ENCODE measurements at regions not wholly inside any gene's neighbourhood (a gene's known extent, or its start where the extent isn't known, plus 50 kb on each side); places are given as distances from the start of the nearest gene placed in this dataset.

DNA sequence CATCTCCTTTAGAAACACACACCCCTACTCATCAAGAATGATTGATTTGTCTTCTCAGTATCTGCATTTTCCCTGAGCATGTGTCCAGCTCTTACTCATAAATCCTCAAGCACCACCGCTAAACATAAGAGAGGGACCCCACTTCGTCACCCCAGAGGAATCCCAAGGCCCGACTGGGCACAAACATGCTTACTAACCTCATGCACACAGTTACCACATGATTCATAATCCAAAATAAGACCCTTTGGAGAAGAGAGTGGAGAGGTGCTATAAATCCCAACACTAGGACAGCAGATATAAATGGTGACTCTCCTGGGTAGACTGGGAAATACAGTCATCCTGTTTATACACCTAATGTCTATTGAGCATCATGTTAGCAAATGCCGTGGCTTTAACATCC, 843.2 kb upstream of the ID2 start:
- Histone ChIP-seq H3K27ac (no peak overlapping the region), H3K4me3 (no peak overlapping the region), H3K27me3 (no peaks in the 10 kb centered on the region), H3K4me1 (no peaks in the 10 kb centered on the region), H3K9me3 (no peaks in the 10 kb centered on the region), H3K36me3 (no peaks in the 10 kb centered on the region)
- TF ChIP-seq POLR2A (IDR thresholded peaks at IDR 0.05): no peak
- TF ChIP-seq, protein P1, sequence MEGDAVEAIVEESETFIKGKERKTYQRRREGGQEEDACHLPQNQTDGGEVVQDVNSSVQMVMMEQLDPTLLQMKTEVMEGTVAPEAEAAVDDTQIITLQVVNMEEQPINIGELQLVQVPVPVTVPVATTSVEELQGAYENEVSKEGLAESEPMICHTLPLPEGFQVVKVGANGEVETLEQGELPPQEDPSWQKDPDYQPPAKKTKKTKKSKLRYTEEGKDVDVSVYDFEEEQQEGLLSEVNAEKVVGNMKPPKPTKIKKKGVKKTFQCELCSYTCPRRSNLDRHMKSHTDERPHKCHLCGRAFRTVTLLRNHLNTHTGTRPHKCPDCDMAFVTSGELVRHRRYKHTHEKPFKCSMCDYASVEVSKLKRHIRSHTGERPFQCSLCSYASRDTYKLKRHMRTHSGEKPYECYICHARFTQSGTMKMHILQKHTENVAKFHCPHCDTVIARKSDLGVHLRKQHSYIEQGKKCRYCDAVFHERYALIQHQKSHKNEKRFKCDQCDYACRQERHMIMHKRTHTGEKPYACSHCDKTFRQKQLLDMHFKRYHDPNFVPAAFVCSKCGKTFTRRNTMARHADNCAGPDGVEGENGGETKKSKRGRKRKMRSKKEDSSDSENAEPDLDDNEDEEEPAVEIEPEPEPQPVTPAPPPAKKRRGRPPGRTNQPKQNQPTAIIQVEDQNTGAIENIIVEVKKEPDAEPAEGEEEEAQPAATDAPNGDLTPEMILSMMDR (IDR thresholded peaks at IDR 0.05): no peak
- no peak for DNase-seq
- intact Hi-C loops (cut with DNase I; ENCODE audit: low total_unique reads): no loop called here

DNA sequence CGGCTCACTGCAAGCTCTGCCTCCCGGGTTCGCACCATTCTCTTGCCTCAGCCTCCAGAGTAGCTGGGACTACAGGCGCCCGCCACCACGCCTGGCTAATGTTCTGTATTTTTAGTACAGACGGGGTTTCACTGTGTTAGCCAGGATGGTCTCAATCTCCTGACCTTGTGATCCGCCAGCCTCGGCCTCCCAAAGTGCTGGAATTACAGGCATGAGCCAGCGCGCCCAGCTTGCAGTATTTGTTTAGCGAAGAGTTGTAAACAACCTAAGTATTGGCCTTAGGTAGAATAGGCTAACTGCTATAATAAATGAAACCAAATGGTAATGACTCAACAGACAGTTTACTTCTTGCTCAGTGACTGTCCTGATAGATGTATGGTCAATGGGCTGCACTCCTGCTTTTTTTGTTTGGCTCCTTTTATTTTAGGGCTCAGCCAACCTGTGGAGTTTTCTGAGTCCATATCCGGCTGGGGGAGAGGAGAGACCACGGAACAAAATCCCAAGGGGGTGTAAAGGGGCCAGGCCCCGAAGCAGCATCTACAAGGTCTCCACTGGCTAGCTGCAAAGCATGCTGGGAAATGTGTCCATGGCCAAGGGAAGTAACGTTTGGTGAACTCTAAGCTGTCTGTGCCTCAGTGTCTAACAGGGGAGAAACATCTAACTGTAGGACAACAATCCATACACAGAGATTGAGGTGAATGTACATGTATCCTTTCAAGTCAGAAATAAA, 841.0 kb upstream of the ID2 start:
- Histone ChIP-seq H3K27me3 (no peaks in the 10 kb centered on the region), H3K36me3 (no peaks in the 10 kb centered on the region), H3K4me1 (no peaks in the 10 kb centered on the region), H3K9me3 (no peaks in the 10 kb centered on the region), H3K4me3 (no peak overlapping the region), H3K27ac (no peak overlapping the region)
- DNase-seq: no peak
- intact Hi-C loops (cut with DNase I; ENCODE audit: low total_unique reads): no loop called here
- TF ChIP-seq, protein P1 (IDR thresholded peaks at IDR 0.05): no peak
- TF ChIP-seq POLR2A (IDR thresholded peaks at IDR 0.05): no peak

DNA sequence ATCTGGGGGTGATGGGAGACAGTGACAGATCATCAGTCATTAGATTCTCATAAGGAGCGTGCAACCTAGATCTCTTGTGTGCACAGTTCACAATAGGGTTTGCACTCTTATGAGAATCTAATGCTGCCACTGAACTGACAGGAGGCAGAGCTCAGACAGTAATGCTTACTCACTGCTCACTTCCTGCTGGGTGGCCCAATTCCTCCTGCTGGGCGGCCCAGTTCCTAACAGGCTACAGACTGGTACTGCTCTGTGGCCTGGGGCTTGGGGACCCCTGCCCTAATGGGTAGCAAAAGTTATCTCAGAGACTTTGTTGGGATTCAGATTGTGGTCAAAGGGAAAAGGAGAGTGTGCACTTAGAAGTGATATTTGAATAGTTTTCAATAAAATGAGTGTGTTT, 840.1 kb upstream of the ID2 start:
- TF ChIP-seq POLR2A (IDR thresholded peaks at IDR 0.05): no peak
- TF ChIP-seq, protein P1 (IDR thresholded peaks at IDR 0.05): no peak
- no peak overlapping the region for H3K27ac ChIP-seq
- no peak for DNase-seq

DNA sequence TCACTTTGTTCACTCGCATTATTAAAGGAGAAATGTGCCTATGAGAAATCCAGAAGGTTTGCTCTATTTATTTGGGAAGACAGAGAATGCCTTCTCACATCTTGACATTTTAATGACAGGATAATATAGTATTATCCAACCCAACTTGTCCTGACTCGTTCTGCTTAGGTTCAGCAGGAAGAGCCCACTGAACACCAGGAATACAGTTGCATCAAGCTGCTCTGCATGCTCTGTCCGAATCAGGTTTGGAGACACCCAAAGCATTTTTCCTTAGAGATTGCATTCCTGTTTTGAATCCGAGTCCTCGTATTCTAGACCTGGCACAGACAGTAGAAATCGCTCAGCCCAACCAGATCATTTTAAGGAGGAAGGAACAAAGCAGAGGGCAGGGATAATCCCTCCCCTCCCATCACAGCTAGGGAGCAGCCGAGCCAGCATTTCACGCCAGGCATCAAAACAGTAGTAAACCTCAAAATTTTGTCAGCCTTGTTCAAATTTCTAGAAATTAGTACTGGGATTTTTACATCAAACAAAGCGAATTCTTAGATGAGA, 837.4 kb upstream of the ID2 start:
- H3K4me1 ChIP-seq: no peaks in the 10 kb centered on the region
- H3K4me3 ChIP-seq: no peak overlapping the region
- intact Hi-C loops (cut with DNase I; ENCODE audit: low total_unique reads): no loop called here
- no peak for DNase-seq
- H3K9me3 ChIP-seq: no peaks in the 10 kb centered on the region
- no peak overlapping the region for H3K27ac ChIP-seq
- H3K36me3 ChIP-seq: no peaks in the 10 kb centered on the region
- no peak for TF ChIP-seq POLR2A (IDR thresholded peaks at IDR 0.05)
- TF ChIP-seq, protein P1 (IDR thresholded peaks at IDR 0.05): no peak
- H3K27me3 ChIP-seq: no peaks in the 10 kb centered on the region

More for the DNA sequence above, 840.1 kb upstream of the ID2 start:
- Histone ChIP-seq H3K36me3 (no peaks in the 10 kb centered on the region), H3K9me3 (no peaks in the 10 kb centered on the region), H3K27me3 (no peaks in the 10 kb centered on the region), H3K4me3 (no peak overlapping the region), H3K4me1 (no peaks in the 10 kb centered on the region)
- intact Hi-C loops (cut with DNase I; ENCODE audit: low total_unique reads): no loop called here

DNA sequence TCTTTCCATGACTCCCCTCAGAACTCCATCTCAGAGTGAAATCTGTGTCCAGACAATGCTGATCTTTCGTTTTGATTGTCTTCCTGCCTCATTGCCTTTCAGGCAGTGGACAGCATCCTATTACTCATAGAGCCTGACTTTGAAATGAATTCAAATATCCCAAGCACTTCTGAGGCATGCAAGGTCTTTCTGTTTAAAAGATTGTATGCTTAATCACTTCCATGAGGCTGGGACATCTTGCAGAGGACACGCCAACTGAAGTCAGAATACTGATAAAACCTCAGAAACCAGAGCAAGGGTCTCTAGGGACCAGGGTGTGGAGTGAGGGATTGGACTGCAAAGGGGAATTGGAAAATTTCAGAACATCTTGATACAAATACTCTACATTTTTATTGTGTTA, 836.5 kb upstream of the ID2 start:
- Histone ChIP-seq H3K27me3 (no peaks in the 10 kb centered on the region), H3K27ac (no peak overlapping the region), H3K9me3 (no peaks in the 10 kb centered on the region), H3K4me3 (no peak overlapping the region), H3K36me3 (no peaks in the 10 kb centered on the region), H3K4me1 (no peaks in the 10 kb centered on the region)
- intact Hi-C loops (cut with DNase I; ENCODE audit: low total_unique reads): no loop called here
- no peak for TF ChIP-seq POLR2A (IDR thresholded peaks at IDR 0.05)
- TF ChIP-seq, protein P1 (IDR thresholded peaks at IDR 0.05): no peak
- no peak for DNase-seq
